ENCODE measurements at regions not wholly inside any gene's neighbourhood (a gene's known extent, or its start where the extent isn't known, plus 50 kb on each side); places are given as distances from the start of the nearest gene placed in this dataset.

- ATAC-seq, result no peak
- intact Hi-C loops (cut with DNase I), result no loop called here
- DNase-seq, result no peak
These were observed 124.5 kb upstream of the AGA start for GRCh38 chr4:177566691-177567090.

- DNase-seq, result no peak
- no peak for ATAC-seq
- intact Hi-C loops (cut with DNase I), result no loop called here
These were observed 126.7 kb upstream of the AGA start for GRCh38 chr4:177568931-177569330.

- no peak for DNase-seq
- ATAC-seq, result no peak
- intact Hi-C loops (cut with DNase I), result no loop called here
These were observed 127.2 kb upstream of the AGA start for GRCh38 chr4:177569434-177569833.

GRCh38 chr4:177573507-177573906, 131.3 kb upstream of the AGA start:
- no peak for ATAC-seq
- intact Hi-C loops (cut with DNase I), result no loop called here
- DNase-seq, result no peak

- intact Hi-C loops (cut with DNase I), result no loop called here
- peak in 1 of 2 donors; percentile 65 for ATAC-seq
- DNase-seq, result no peak
These were observed 132.2 kb upstream of the AGA start for GRCh38 chr4:177574446-177574845.

GRCh38 chr4:177579649-177580048, 137.4 kb upstream of the AGA start:
- DNase-seq, result no peak
- intact Hi-C loops (cut with DNase I), result no loop called here
- no peak for ATAC-seq

- DNase-seq, result no peak
- no peak for ATAC-seq
- intact Hi-C loops (cut with DNase I), result no loop called here
These were observed 140.8 kb upstream of the AGA start for GRCh38 chr4:177582992-177583391.

- intact Hi-C loops (cut with DNase I), result no loop called here
- ATAC-seq, result no peak
- DNase-seq, result no peak
These were observed 145.8 kb upstream of the AGA start for GRCh38 chr4:177587989-177588388.

- intact Hi-C loops (cut with DNase I), result no loop called here
- no peak for ATAC-seq
These were observed 153.1 kb upstream of the AGA start for GRCh38 chr4:177595386-177595785.

GRCh38 chr4:177596035-177596434, 153.8 kb upstream of the AGA start:
- ATAC-seq, result peak in 1 of 2 donors; percentile 88
- intact Hi-C loops (cut with DNase I), result no loop called here
- DNase-seq, result peak; percentile 23

More at GRCh38 chr4:177595386-177595785, 153.1 kb upstream of the AGA start:
- DNase-seq, result no peak

GRCh38 chr4:177596991-177597390, 154.8 kb upstream of the AGA start:
- intact Hi-C loops (cut with DNase I), result no loop called here
- DNase-seq (no peak), ATAC-seq (no peak)

- DNase-seq (no peak), ATAC-seq (no peak)
- intact Hi-C loops (cut with DNase I), result no loop called here
These were observed 163.0 kb upstream of the AGA start for GRCh38 chr4:177605252-177605651.

GRCh38 chr4:177607111-177607573, 164.9 kb upstream of the AGA start:
- no peak for ATAC-seq
- DNase-seq, result no peak
- intact Hi-C loops (cut with DNase I), result no loop called here

- no peak for ATAC-seq
These were observed 169.9 kb upstream of the AGA start for GRCh38 chr4:177611974-177612664.

GRCh38 chr4:177612684-177613083, 170.4 kb upstream of the AGA start:
- intact Hi-C loops (cut with DNase I), result no loop called here
- no peak for ATAC-seq
- DNase-seq, result no peak

More at GRCh38 chr4:177611974-177612664, 169.9 kb upstream of the AGA start:
- intact Hi-C loops (cut with DNase I), result no loop called here
- DNase-seq, result no peak

- intact Hi-C loops (cut with DNase I), result no loop called here
- no peak for ATAC-seq
- no peak for DNase-seq
These were observed 190.2 kb upstream of the AGA start for GRCh38 chr4:177632481-177632880.

GRCh38 chr4:177638871-177639270, 196.6 kb upstream of the AGA start:
- intact Hi-C loops (cut with DNase I), result no loop called here
- DNase-seq (no peak), ATAC-seq (no peak)

GRCh38 chr4:177640864-177641263, 198.6 kb upstream of the AGA start:
- ATAC-seq (no peak), DNase-seq (no peak)
- intact Hi-C loops (cut with DNase I), result no loop called here

- intact Hi-C loops (cut with DNase I), result no loop called here
- DNase-seq (no peak), ATAC-seq (no peak)
These were observed 218.0 kb upstream of the AGA start for GRCh38 chr4:177660223-177660622.

- intact Hi-C loops (cut with DNase I), result no loop called here
- ATAC-seq (no peak), DNase-seq (no peak)
These were observed 225.4 kb upstream of the AGA start for GRCh38 chr4:177667687-177668086.

GRCh38 chr4:177671387-177671786, 229.2 kb upstream of the AGA start:
- no peak for ATAC-seq
- intact Hi-C loops (cut with DNase I), result no loop called here
- DNase-seq, result no peak

- ATAC-seq (no peak), DNase-seq (no peak)
- intact Hi-C loops (cut with DNase I), result no loop called here
These were observed 229.6 kb upstream of the AGA start for GRCh38 chr4:177671845-177672244.
